Left forelimb (tissue), 1 donor: ENCODE measurements at regions not wholly inside any gene's neighbourhood (a gene's known extent, or its start where the extent isn't known, plus 50 kb on each side); places are given as distances from the start of the nearest gene placed in this dataset.

ENCODE experiments used
- DNase-seq: peaks from one replicate; pipeline ENCODE4 v3.0.0-alpha.2; 2018; ENCODE audit warnings: low spot score

DNA sequence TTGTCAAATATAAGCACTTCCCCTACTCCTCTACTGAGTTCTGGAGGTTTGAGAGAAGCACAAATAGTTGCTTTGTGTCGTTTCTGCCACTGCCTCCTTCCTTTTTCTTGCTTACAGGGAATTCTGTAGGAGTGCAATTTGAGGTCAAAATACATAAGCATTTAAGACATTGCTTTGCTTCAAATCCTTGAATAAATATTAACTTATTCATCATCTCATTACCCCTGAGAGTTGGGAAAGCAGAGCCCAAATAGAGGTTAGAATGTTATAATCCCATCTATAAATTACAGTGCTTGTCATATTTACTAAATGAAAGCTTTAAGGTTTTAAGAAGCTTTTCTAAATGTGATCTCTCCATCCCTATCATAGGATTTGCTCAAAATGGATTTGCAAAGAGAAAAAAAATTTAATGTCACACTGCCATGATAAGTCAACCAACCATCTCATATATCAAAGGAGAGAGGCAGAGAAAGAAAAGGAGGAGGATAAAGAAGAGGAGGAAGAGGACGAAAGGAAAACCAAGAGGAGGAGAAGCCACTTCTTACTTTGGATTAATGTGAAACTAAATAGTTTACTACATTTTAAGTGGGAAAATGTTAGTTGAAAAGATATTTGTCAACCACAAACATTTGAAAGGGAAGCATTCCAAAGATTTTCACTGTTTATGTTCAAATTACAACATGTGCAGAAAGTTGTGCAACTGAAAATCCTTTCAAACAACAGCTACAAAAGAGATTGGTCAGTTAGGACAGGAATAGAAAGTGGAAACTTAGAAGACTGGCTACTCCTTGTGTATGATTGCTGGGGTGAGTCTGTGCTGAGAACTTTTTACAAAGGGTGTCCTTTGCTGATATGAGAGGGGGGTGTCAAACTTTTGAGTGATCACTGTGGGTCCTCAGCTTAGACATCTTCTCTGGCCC, 277.3 kb upstream of the FN1 start:
- no peak for DNase-seq

DNA sequence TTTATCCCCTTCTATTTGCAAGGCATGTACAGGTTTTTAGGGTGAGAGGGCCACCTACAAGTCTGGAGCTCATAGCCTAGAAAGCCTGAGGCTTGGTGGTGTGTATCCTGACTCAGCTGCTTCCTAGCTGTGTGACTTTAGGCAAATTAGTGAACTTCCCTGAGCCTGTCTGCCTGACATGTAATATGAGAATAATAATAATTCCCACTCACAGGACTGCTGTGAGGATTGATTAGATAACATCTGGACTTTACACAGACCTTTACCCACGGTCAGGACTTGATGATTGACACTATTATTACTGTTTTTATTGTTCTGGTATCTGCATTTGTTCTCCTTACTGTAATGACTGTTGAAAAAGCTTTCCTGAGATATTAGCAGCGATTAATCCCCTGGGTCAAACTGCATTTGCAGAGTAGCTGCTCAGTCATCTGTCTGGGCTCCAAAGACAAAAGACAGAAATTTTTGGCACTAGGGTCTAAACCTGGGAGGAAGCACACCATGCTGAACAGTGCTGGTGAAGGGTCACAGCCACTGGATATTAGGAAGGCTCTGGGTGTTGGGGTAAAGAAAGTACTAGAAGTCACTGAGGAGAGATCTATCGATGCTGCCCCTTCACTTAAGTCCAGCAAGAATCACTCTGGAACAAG, 276.5 kb upstream of the FN1 start:
- no peak for DNase-seq

DNA sequence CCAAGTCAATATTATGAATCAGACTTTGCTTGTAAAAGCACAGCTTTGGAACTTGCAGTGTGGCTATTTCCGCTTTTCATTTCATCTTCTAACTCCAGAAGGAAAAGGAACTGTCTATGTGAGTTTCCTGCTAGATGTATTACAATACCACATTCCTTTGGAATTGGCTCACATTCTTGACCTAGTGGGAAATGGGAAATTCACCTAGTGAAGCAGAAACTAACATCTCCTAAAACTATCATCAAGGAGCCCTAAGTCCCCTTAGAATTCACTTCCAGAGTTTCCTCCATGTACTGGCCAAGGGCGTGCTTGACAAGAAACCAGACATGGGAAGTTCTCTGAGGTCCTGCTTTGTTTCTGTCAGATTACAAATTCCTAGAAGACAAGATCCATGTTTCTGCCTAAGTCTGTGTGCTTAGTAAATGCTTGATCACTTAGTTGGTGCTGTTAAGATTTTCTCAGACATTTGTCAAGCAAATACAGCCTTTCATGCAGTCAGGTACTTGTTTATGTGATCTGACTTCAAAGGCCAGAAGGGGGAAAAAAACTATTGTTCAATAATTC, 275.7 kb upstream of the FN1 start:
- no peak for DNase-seq

- DNase-seq = no peak
These were observed 271.7 kb upstream of the FN1 start for GRCh38 chr2:215707608-215708007.

- no peak for DNase-seq
These were observed 270.0 kb upstream of the FN1 start for GRCh38 chr2:215705771-215706361.

- no peak for DNase-seq
These were observed 269.4 kb upstream of the FN1 start for GRCh38 chr2:215705281-215705680.

- DNase-seq = no peak
These were observed 266.4 kb upstream of the FN1 start for GRCh38 chr2:215702116-215702902.

DNA sequence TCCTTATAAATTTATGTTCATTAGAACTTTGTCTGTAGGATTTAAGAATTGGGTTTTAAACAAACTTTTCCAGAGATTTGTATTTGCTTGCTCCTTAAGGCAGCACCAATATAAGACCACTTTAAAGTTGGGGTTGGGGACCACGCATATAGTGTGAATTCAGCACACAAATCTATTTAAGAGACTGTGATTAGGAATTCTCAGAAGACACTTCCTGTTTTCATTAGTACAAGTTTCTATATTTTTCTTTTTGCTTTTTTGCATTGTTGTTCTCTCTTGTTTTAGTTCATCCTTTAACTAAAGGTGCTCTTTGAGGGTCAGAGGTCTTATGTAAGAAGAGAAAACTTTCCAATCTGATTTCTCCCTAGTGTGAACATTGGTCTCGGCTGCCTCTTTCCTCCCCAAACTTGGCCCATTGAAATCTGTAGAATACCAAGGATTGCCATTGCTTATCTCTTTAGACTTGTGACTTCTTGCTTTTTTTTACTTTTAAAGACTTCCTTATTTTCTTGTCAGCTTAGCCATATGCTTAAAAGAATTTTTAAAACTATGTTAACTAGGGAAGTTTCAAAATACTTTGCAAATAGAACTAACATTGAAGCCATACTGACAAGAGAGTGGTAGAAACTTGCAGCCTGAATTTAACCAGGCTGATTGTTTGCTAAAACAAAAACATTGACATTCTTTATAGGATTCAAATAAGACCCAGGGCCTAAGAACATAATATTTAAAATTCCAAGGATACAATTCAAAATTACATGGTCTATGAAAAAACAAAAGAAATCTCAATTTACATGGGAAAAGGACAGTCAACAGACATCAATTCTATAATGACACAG, 264.1 kb upstream of the FN1 start:
- no peak for DNase-seq

- DNase-seq = no peak
These were observed 263.1 kb upstream of the FN1 start for GRCh38 chr2:215699018-215699417.

GRCh38 chr2:215698566-215698965, 262.7 kb upstream of the FN1 start:
- DNase-seq = no peak

GRCh38 chr2:215697496-215697895, 261.6 kb upstream of the FN1 start:
- DNase-seq = no peak

DNA sequence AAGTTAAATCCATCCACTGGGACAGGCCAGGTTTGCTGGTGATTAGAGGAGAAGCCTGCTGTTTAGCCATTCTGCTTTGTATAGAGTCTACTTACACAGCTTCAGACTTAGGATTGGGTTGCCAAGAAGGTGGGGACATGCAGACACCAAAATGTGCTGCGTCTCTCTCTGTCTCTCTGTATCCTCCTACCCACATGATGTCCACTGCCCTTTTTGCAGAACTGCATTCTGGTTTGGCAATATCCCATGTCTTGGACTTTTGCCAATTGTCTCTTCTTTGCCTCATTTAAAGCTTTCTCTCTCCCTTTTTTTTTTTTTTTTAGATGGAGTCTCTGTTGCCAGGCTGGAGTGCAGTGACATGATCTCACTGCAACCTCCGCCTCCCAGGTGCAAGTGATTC, 261.1 kb upstream of the FN1 start:
- no peak for DNase-seq

GRCh38 chr2:215695861-215696260, 260.0 kb upstream of the FN1 start:
- DNase-seq = no peak

DNA sequence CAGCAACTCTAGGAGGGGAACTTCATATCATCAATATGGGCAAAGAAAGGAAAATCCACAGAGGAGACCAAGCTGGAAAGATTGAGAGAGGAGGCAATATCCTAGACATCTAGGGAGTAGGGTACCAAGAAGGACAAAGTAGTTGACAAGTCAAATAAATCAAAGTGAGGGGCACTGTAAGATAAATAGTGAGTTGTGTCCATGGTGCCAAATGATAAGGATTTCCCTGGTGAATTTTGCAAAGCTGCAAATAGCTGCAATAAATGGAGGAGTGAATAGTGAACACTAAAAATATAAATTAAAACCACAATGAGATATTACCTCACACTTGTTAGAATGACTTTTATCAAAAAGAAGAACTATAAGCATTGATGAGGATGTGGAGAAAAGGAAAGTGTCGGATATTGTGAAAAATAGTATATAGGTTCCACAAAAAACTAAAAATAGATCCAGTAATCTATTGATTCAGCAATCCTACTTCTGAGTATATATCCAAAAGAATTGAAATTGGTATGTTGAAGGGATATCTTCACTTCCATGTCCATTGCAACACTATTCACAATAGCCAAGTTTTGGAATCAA, 258.2 kb upstream of the FN1 start:
- no peak for DNase-seq

- DNase-seq = no peak
These were observed 257.5 kb upstream of the FN1 start for GRCh38 chr2:215693193-215693998.

DNA sequence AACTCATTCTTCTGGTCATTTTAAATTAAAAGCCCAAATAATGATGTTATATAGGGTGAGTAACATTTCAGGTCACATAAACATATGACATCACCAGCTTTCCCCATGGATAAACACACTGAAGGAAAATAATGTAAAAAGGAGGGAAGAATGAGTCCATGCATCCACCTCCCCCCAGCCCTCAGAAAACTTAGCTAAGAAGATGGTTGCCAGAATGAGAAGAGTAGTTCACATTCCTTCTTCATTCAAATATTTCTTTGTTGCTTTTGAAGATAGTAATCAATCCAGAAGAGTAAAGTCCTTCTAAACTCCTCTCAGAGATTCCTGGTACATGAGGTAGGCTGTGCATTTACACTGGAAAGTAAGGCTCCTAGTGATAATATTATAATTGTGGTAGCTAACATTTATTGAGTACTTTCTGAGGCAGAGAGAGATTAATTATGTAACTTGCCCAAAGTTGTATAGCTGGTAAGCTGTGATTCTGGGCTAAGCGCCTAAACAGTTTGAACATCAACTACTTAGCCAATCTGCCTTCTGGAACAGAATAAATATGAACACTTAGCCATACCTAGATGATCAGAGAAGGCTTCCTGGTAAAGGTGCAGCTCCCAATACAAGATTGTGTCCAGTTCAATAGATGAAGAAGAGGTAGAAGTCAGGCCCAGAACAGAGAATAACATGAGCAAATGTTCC, 256.7 kb upstream of the FN1 start:
- DNase-seq = no peak

GRCh38 chr2:215691346-215691745, 255.5 kb upstream of the FN1 start:
- DNase-seq = no peak

- DNase-seq = no peak
These were observed 251.5 kb upstream of the FN1 start for GRCh38 chr2:215687149-215688031.
